Activated B cell treated with CpG ODN at 0.5 μM for 24 hours (primary cell): ENCODE measurements at regions not wholly inside any gene's neighbourhood (a gene's known extent, or its start where the extent isn't known, plus 50 kb on each side); places are given as distances from the start of the nearest gene placed in this dataset.

ENCODE experiments used
- ATAC-seq: fragments of 200-7000 bp; cut with Tn5 transposase; one replicate; pipeline ENCODE4 v1.10.0; 2021; ENCODE audit warnings: low read depth, mild to moderate bottlenecking, moderate library complexity
- CTCF ChIA-PET: fragments of 350-600 bp; sonication (Branson Sonifier 250); formaldehyde crosslinking; loops from one replicate; lab custom pipeline; 2021; ENCODE audit warnings: antibody characterized with exemption; lab: Charles Lee
- POLR2A ChIA-PET: fragments of 350-600 bp; sonication (Branson Sonifier 250); formaldehyde crosslinking; loops from one replicate; lab custom pipeline; 2021; ENCODE audit warnings: antibody characterized with exemption; lab: Charles Lee
- DNase-seq: peaks from one replicate; pipeline ENCODE4 v3.0.0; 2022
- H3K27ac Mint-ChIP-seq: one replicate; pipeline ENCODE4 v1.8.0; 2020; ENCODE audit warnings: mixed read lengths
- H3K27me3 Mint-ChIP-seq: one replicate; pipeline ENCODE4 v1.8.0; 2021; ENCODE audit warnings: mixed read lengths
- H3K36me3 Mint-ChIP-seq: one replicate; pipeline ENCODE4 v1.8.0; 2021; ENCODE audit warnings: low read depth, mixed read lengths
- H3K4me1 Mint-ChIP-seq: one replicate; pipeline ENCODE4 v1.8.0; 2021; ENCODE audit warnings: mixed read lengths
- H3K4me3 Mint-ChIP-seq: one replicate; pipeline ENCODE4 v1.8.0; 2020; ENCODE audit warnings: mild to moderate bottlenecking, mixed read lengths
- H3K9me3 Mint-ChIP-seq: one replicate; pipeline ENCODE4 v1.8.0; 2020; ENCODE audit warnings: mixed read lengths
- CTCF ChIP-seq: fragments of 200-600 bp; IDR thresholded peaks from one replicate; pipeline ENCODE4 v1.8.0; 2022; ENCODE audit warnings: antibody characterized with exemption, mild to moderate bottlenecking
- intact Hi-C: fragments of 100-400 bp; cut with micrococcal nuclease; formaldehyde crosslinking; loops from one replicate; pipeline ENCODE4 v1.15.1; 2024

- intact Hi-C loops: no loop called here
- H3K36me3 Mint-ChIP-seq: peaks cover 3% of the 10 kb centered on the region
- no peak for ATAC-seq
- no peak overlapping the region for H3K27ac Mint-ChIP-seq
- no peaks in the 10 kb centered on the region for H3K4me1 Mint-ChIP-seq
- H3K27me3 Mint-ChIP-seq: no peaks in the 10 kb centered on the region
- peaks cover 10% of the 10 kb centered on the region for H3K9me3 Mint-ChIP-seq
- CTCF ChIA-PET: no interaction called here
- no peak overlapping the region for H3K4me3 Mint-ChIP-seq
- no peak for DNase-seq
- POLR2A ChIA-PET: no interaction called here
- TF ChIP-seq CTCF: no peak
Observed at GRCh38 chr2:59858540-59858939, 694.9 kb downstream of the BCL11A start.

DNA sequence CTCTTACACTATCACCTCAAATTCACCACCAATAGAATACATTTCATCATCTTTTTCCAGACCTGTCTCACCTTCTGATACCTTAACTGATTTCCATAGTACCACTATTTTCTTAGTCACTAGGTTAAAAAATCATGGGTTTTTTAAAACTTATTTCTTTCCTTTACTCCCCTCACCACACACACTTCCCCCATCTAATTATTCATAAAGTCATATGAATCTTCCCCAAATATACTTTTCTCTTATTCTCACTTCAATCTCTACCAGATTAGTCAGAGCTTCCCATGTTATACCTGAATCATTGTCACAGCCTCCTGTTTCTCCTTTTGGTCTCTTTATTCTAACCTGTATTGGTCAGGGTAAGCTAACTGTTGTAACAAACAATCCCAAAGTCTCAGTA, 696.3 kb downstream of the BCL11A start:
- intact Hi-C loops: no loop called here
- H3K36me3 Mint-ChIP-seq: peaks cover 3% of the 10 kb centered on the region
- no peak overlapping the region for H3K27ac Mint-ChIP-seq
- ATAC-seq (no peak), DNase-seq (no peak)
- H3K9me3 Mint-ChIP-seq: peaks cover 4% of the 10 kb centered on the region
- no peak for TF ChIP-seq CTCF
- ChIA-PET POLR2A (no interaction called here), CTCF (no interaction called here)
- no peaks in the 10 kb centered on the region for H3K27me3 Mint-ChIP-seq
- no peak overlapping the region for H3K4me3 Mint-ChIP-seq
- no peaks in the 10 kb centered on the region for H3K4me1 Mint-ChIP-seq

- no peak overlapping the region for H3K4me3 Mint-ChIP-seq
- TF ChIP-seq CTCF: no peak
- intact Hi-C loops: no loop called here
- peaks cover 4% of the 10 kb centered on the region for H3K4me1 Mint-ChIP-seq
- POLR2A ChIA-PET: no interaction called here
- H3K36me3 Mint-ChIP-seq: no peaks in the 10 kb centered on the region
- CTCF ChIA-PET: no interaction called here
- H3K9me3 Mint-ChIP-seq: peaks cover 3% of the 10 kb centered on the region
- no peaks in the 10 kb centered on the region for H3K27me3 Mint-ChIP-seq
- H3K27ac Mint-ChIP-seq: no peak overlapping the region
- ATAC-seq: no peak
- no peak for DNase-seq
Observed at GRCh38 chr2:59856391-59856790, 697.1 kb downstream of the BCL11A start.

DNA sequence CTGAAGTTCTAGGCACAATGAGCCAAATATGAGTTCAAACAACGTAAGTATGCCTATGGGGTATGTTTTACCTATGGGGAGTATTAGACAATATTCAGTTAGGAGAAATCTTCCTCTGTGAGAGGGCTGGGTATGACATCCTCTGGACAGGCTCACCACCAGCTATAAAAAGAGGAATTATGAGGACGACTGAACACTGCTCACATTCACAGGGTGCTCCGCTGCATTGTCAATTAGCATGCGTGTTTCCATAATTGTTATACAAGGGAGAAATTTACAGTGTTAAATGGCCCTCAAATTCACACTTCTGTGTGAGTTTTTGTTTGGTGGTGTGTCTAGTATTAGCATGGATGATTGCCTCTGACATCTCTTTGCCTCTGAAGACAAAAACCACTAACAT, 700.4 kb downstream of the BCL11A start:
- peaks cover 7% of the 10 kb centered on the region for H3K4me1 Mint-ChIP-seq
- H3K36me3 Mint-ChIP-seq: no peaks in the 10 kb centered on the region
- POLR2A ChIA-PET: no interaction called here
- intact Hi-C loops: no loop called here
- DNase-seq (no peak), ATAC-seq (no peak)
- no peak overlapping the region for H3K27ac Mint-ChIP-seq
- no peak overlapping the region for H3K4me3 Mint-ChIP-seq
- CTCF ChIA-PET: no interaction called here
- H3K9me3 Mint-ChIP-seq: no peaks in the 10 kb centered on the region
- no peak for TF ChIP-seq CTCF
- H3K27me3 Mint-ChIP-seq: no peaks in the 10 kb centered on the region

DNA sequence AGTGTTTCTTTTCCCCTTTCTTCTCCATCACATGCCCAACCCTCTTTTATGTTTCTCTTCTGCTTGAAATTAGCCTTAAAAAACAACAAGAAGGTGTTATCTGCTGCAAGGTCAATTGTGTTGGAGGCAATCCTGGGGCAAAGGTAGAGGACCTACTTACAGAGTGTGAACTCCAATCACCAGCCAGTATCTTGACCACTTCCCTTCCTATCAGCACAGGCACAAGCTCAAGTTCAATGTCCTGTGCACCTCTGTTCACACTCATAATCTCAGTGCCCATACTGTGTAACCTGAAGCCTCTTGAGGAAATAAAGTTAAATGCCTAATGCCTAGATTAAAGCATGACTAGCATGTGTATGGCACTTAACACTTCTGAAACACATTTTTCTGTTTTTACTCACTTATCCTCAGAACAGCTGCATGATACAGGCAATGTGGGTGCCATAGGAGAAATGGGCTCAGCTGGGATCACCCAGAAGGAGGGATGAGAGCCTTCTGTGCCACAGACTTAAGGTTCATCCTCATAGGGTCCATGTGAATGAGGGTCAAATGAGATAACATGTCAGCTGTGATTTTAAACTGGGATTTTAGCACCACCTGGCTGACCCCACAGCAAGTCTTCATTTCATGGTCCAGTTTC, 701.5 kb downstream of the BCL11A start:
- H3K27me3 Mint-ChIP-seq: no peaks in the 10 kb centered on the region
- no peak for TF ChIP-seq CTCF
- POLR2A ChIA-PET: no interaction called here
- no peak for DNase-seq
- intact Hi-C loops: no loop called here
- H3K27ac Mint-ChIP-seq: no peak overlapping the region
- H3K4me3 Mint-ChIP-seq: no peak overlapping the region
- no peak for ATAC-seq
- CTCF ChIA-PET: no interaction called here
- peaks cover 7% of the 10 kb centered on the region for H3K4me1 Mint-ChIP-seq
- no peaks in the 10 kb centered on the region for H3K36me3 Mint-ChIP-seq
- no peaks in the 10 kb centered on the region for H3K9me3 Mint-ChIP-seq
